GM15510 (cell line): ENCODE measurements at regions not wholly inside any gene's neighbourhood (a gene's known extent, or its start where the extent isn't known, plus 50 kb on each side); places are given as distances from the start of the nearest gene placed in this dataset.

Source experiments
- POLR2A ChIP-seq: IDR thresholded peaks from 3 replicates; pipeline ENCODE4 v1.6.1; 2011; ENCODE audit warnings: borderline replicate concordance; ENCODE audit not compliant: insufficient read length; ENCODE audit errors: extremely low read depth

- TF ChIP-seq POLR2A = no peak
These were observed 384.0 kb downstream of the HHIPL2 start for GRCh38 chr1:222163895-222164294.

- TF ChIP-seq POLR2A = no peak
These were observed 386.2 kb downstream of the HHIPL2 start for GRCh38 chr1:222161676-222162075.

- no peak for TF ChIP-seq POLR2A
These were observed 390.3 kb downstream of the HHIPL2 start for GRCh38 chr1:222157612-222158011.

- no peak for TF ChIP-seq POLR2A
These were observed 398.3 kb upstream of the DUSP10 start for GRCh38 chr1:222140206-222140605.

- TF ChIP-seq POLR2A = no peak
These were observed 396.2 kb upstream of the DUSP10 start for GRCh38 chr1:222138095-222138494.

- no peak for TF ChIP-seq POLR2A
These were observed 395.0 kb upstream of the DUSP10 start for GRCh38 chr1:222136869-222137268.

GRCh38 chr1:222129041-222129440 lies 387.2 kb upstream of the DUSP10 start:
- TF ChIP-seq POLR2A = no peak

GRCh38 chr1:222127526-222128152 lies 385.8 kb upstream of the DUSP10 start:
- no peak for TF ChIP-seq POLR2A

GRCh38 chr1:222127096-222127495 lies 385.2 kb upstream of the DUSP10 start:
- TF ChIP-seq POLR2A = no peak

- no peak for TF ChIP-seq POLR2A
These were observed 384.2 kb upstream of the DUSP10 start for GRCh38 chr1:222126052-222126451.

GRCh38 chr1:222124602-222125001 lies 382.7 kb upstream of the DUSP10 start:
- TF ChIP-seq POLR2A = no peak

- no peak for TF ChIP-seq POLR2A
These were observed 381.2 kb upstream of the DUSP10 start for GRCh38 chr1:222123111-222123510.

GRCh38 chr1:222117809-222118208 lies 375.9 kb upstream of the DUSP10 start:
- TF ChIP-seq POLR2A = no peak

- TF ChIP-seq POLR2A = no peak
These were observed 372.8 kb upstream of the DUSP10 start for GRCh38 chr1:222114536-222115156.

GRCh38 chr1:222109836-222110235 lies 367.9 kb upstream of the DUSP10 start:
- TF ChIP-seq POLR2A = no peak

GRCh38 chr1:222107975-222108374 lies 366.1 kb upstream of the DUSP10 start:
- TF ChIP-seq POLR2A = no peak
